ENCODE measurements at regions not wholly inside any gene's neighbourhood (a gene's known extent, or its start where the extent isn't known, plus 50 kb on each side); places are given as distances from the start of the nearest gene placed in this dataset.

DNA sequence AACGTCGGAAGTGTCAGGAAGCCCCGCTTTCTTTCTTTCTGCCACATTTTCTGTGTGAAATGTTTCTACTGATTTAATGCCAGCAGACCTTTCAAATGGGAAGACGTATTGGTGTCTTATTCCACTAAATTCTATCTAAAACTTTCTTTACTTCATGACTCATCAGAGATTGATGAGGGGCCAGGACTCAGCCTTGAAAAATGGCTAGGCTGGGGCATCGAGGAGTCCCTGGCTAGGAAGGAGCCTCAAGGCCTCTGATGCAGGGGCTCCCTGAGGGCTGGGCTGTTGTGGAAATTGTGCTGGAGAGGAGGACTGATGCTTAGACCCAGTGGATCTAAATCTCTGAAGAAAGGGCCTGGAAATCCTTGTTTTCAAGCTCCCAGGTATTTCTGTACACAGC lies 192.8 kb upstream of the PDE10A start:
- TF ChIP-seq, protein P1, sequence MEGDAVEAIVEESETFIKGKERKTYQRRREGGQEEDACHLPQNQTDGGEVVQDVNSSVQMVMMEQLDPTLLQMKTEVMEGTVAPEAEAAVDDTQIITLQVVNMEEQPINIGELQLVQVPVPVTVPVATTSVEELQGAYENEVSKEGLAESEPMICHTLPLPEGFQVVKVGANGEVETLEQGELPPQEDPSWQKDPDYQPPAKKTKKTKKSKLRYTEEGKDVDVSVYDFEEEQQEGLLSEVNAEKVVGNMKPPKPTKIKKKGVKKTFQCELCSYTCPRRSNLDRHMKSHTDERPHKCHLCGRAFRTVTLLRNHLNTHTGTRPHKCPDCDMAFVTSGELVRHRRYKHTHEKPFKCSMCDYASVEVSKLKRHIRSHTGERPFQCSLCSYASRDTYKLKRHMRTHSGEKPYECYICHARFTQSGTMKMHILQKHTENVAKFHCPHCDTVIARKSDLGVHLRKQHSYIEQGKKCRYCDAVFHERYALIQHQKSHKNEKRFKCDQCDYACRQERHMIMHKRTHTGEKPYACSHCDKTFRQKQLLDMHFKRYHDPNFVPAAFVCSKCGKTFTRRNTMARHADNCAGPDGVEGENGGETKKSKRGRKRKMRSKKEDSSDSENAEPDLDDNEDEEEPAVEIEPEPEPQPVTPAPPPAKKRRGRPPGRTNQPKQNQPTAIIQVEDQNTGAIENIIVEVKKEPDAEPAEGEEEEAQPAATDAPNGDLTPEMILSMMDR (conservative IDR thresholded peaks at IDR 0.05): no peak
- no peak for TF ChIP-seq ZFX (IDR thresholded peaks at IDR 0.05)
